Ecto neural progenitor cell (in vitro differentiated cells): ENCODE measurements at regions not wholly inside any gene's neighbourhood (a gene's known extent, or its start where the extent isn't known, plus 50 kb on each side); places are given as distances from the start of the nearest gene placed in this dataset.
"Not testable (repeated sequence)": the region's sequence is repeated elsewhere in the genome, so short reads cannot be mapped to it uniquely, and the experiment has no call there.

ENCODE experiments used
- DNase-seq: peaks from one replicate; pipeline ENCODE4 v3.0.0-alpha.2; 2018; ENCODE audit warnings: low spot score

GRCh38 chr3:34109846-34110245, 311.4 kb downstream of the PDCD6IP start:
- DNase-seq, result no peak

- DNase-seq, result no peak
These were observed 312.9 kb downstream of the PDCD6IP start for GRCh38 chr3:34111361-34111760.

GRCh38 chr3:34112261-34112660, 313.8 kb downstream of the PDCD6IP start:
- not testable (repeated sequence) for DNase-seq

- DNase-seq, result no peak
These were observed 332.7 kb downstream of the PDCD6IP start for GRCh38 chr3:34131091-34131490.

GRCh38 chr3:34132069-34132692, 333.8 kb downstream of the PDCD6IP start:
- no peak for DNase-seq

GRCh38 chr3:34139566-34139965, 341.1 kb downstream of the PDCD6IP start:
- DNase-seq, result no peak

- DNase-seq, result no peak
These were observed 342.2 kb downstream of the PDCD6IP start for GRCh38 chr3:34140616-34141015.

- no peak for DNase-seq
These were observed 343.5 kb downstream of the PDCD6IP start for GRCh38 chr3:34141841-34142337.

GRCh38 chr3:34145796-34146195, 347.4 kb downstream of the PDCD6IP start:
- DNase-seq, result no peak

- no peak for DNase-seq
These were observed 348.2 kb downstream of the PDCD6IP start for GRCh38 chr3:34146596-34146995.

- no peak for DNase-seq
These were observed 352.6 kb downstream of the PDCD6IP start for GRCh38 chr3:34150992-34151391.

GRCh38 chr3:34152656-34153055, 354.2 kb downstream of the PDCD6IP start:
- no peak for DNase-seq

- DNase-seq, result no peak
These were observed 356.7 kb downstream of the PDCD6IP start for GRCh38 chr3:34155108-34155507.

GRCh38 chr3:34155666-34156065, 357.2 kb downstream of the PDCD6IP start:
- no peak for DNase-seq

GRCh38 chr3:34157491-34157890, 359.1 kb downstream of the PDCD6IP start:
- DNase-seq, result no peak

GRCh38 chr3:34159613-34160420, 361.4 kb downstream of the PDCD6IP start:
- no peak for DNase-seq

- DNase-seq, result not testable (repeated sequence)
These were observed 371.2 kb downstream of the PDCD6IP start for GRCh38 chr3:34169636-34170035.

- DNase-seq, result no peak
These were observed 376.3 kb downstream of the PDCD6IP start for GRCh38 chr3:34174740-34175139.

GRCh38 chr3:34175636-34176176, 377.3 kb downstream of the PDCD6IP start:
- DNase-seq, result no peak

GRCh38 chr3:34176723-34177122, 378.3 kb downstream of the PDCD6IP start:
- DNase-seq, result no peak

GRCh38 chr3:34178415-34178814, 380.0 kb downstream of the PDCD6IP start:
- DNase-seq, result no peak

- no peak for DNase-seq
These were observed 381.3 kb downstream of the PDCD6IP start for GRCh38 chr3:34179716-34180115.

- DNase-seq, result no peak
These were observed 382.1 kb downstream of the PDCD6IP start for GRCh38 chr3:34180532-34180931.
